IgD-negative memory B cell (primary cell): ENCODE measurements at regions not wholly inside any gene's neighbourhood (a gene's known extent, or its start where the extent isn't known, plus 50 kb on each side); places are given as distances from the start of the nearest gene placed in this dataset.

Experiments
- H3K27ac Mint-ChIP-seq, 3 donors: one replicate each; pipeline ENCODE4 v1.8.0; 2020 to 2022; ENCODE audit warnings: mild to moderate bottlenecking in 3 of 3, mixed read lengths in 3 of 3, moderate library complexity in 1 of 3
- H3K27me3 Mint-ChIP-seq: one replicate; pipeline ENCODE4 v1.8.0; 2021; ENCODE audit warnings: mixed read lengths
- H3K36me3 Mint-ChIP-seq: one replicate; pipeline ENCODE4 v1.8.0; 2020; ENCODE audit warnings: mild to moderate bottlenecking, mixed read lengths
- H3K4me1 Mint-ChIP-seq, 3 donors: one replicate each; pipeline ENCODE4 v1.8.0; 2020 to 2022; ENCODE audit warnings: mixed read lengths in 3 of 3, mild to moderate bottlenecking in 1 of 3
- H3K4me3 Mint-ChIP-seq, 4 donors: one replicate each; pipeline ENCODE4 v1.8.0; 2020 to 2022; ENCODE audit warnings: mild to moderate bottlenecking in 4 of 4, mixed read lengths in 4 of 4, moderate library complexity in 3 of 4
- H3K9me3 Mint-ChIP-seq, 3 donors: one replicate each; pipeline ENCODE4 v1.8.0; 2020 to 2021; ENCODE audit warnings: mixed read lengths in 3 of 3, mild to moderate bottlenecking in 1 of 3

GRCh38 chr4:55736605-55737183 is 82.9 kb upstream of the EXOC1L start:
- peaks cover 15% of the 10 kb centered on the region for H3K27me3 Mint-ChIP-seq
- peaks cover 0 to 2% (median 0%) of the 10 kb centered on the region in 3 donors for H3K4me1 Mint-ChIP-seq
- peak overlapping the region in 1 of 3 donors; percentile 41 for H3K27ac Mint-ChIP-seq

GRCh38 chr4:55742655-55743202 is 76.9 kb upstream of the EXOC1L start:
- Mint-ChIP-seq H3K4me1 (no peaks in the 10 kb centered on the region), H3K27ac (no peak overlapping the region), H3K4me3 (no peak overlapping the region), H3K27me3 (peaks cover 4% of the 10 kb centered on the region), H3K36me3 (no peaks in the 10 kb centered on the region), H3K9me3 (no peaks in the 10 kb centered on the region)

More at GRCh38 chr4:55736605-55737183, 82.9 kb upstream of the EXOC1L start:
- Mint-ChIP-seq H3K36me3 (no peaks in the 10 kb centered on the region), H3K4me3 (no peak overlapping the region), H3K9me3 (no peaks in the 10 kb centered on the region)

- Mint-ChIP-seq H3K36me3 (no peaks in the 10 kb centered on the region), H3K9me3 (no peaks in the 10 kb centered on the region), H3K4me1 (peaks cover 0 to 1% (median 0%) of the 10 kb centered on the region in 3 donors), H3K27ac (no peak overlapping the region), H3K27me3 (peaks cover 4% of the 10 kb centered on the region), H3K4me3 (no peak overlapping the region)
Measured at GRCh38 chr4:55744369-55744768, 75.2 kb upstream of the EXOC1L start.

- Mint-ChIP-seq H3K27me3 (peaks cover 4% of the 10 kb centered on the region), H3K9me3 (no peaks in the 10 kb centered on the region), H3K4me1 (peaks cover 0 to 1% (median 0%) of the 10 kb centered on the region in 3 donors), H3K36me3 (no peaks in the 10 kb centered on the region), H3K4me3 (no peak overlapping the region), H3K27ac (no peak overlapping the region)
Measured at GRCh38 chr4:55745014-55745413, 74.6 kb upstream of the EXOC1L start.

- H3K4me3 Mint-ChIP-seq = no peak overlapping the region
- no peaks in the 10 kb centered on the region for H3K36me3 Mint-ChIP-seq
- H3K27ac Mint-ChIP-seq = no peak overlapping the region
- H3K9me3 Mint-ChIP-seq = no peaks in the 10 kb centered on the region
- peaks cover 4% of the 10 kb centered on the region for H3K27me3 Mint-ChIP-seq
- peaks cover 0 to 1% (median 1%) of the 10 kb centered on the region in 3 donors for H3K4me1 Mint-ChIP-seq
Measured at GRCh38 chr4:55747793-55748192, 71.8 kb upstream of the EXOC1L start.

GRCh38 chr4:55749666-55750065 is 69.9 kb upstream of the EXOC1L start:
- Mint-ChIP-seq H3K4me1 (peaks cover 0 to 2% (median 1%) of the 10 kb centered on the region in 3 donors), H3K27ac (no peak overlapping the region), H3K36me3 (no peaks in the 10 kb centered on the region), H3K4me3 (no peak overlapping the region), H3K9me3 (no peaks in the 10 kb centered on the region), H3K27me3 (peaks cover 4% of the 10 kb centered on the region)

GRCh38 chr4:55752810-55753209 is 66.8 kb upstream of the EXOC1L start:
- H3K36me3 Mint-ChIP-seq = no peaks in the 10 kb centered on the region
- no peaks in the 10 kb centered on the region for H3K9me3 Mint-ChIP-seq
- H3K27me3 Mint-ChIP-seq = peaks cover 1% of the 10 kb centered on the region
- H3K27ac Mint-ChIP-seq = no peak overlapping the region
- peaks cover 0 to 2% (median 1%) of the 10 kb centered on the region in 3 donors for H3K4me1 Mint-ChIP-seq
- no peak overlapping the region for H3K4me3 Mint-ChIP-seq

- H3K4me3 Mint-ChIP-seq = no peak overlapping the region
- no peaks in the 10 kb centered on the region for H3K36me3 Mint-ChIP-seq
- no peak overlapping the region for H3K27ac Mint-ChIP-seq
Measured at GRCh38 chr4:55753856-55754255, 65.7 kb upstream of the EXOC1L start.

GRCh38 chr4:55754754-55755350 is 64.7 kb upstream of the EXOC1L start:
- peaks cover 0 to 2% (median 0%) of the 10 kb centered on the region in 3 donors for H3K4me1 Mint-ChIP-seq
- H3K4me3 Mint-ChIP-seq = no peak overlapping the region
- H3K36me3 Mint-ChIP-seq = peaks cover 2% of the 10 kb centered on the region
- H3K27me3 Mint-ChIP-seq = peaks cover 1% of the 10 kb centered on the region
- no peaks in the 10 kb centered on the region for H3K9me3 Mint-ChIP-seq
- H3K27ac Mint-ChIP-seq = no peak overlapping the region

More at GRCh38 chr4:55753856-55754255, 65.7 kb upstream of the EXOC1L start:
- peaks cover 0 to 2% (median 0%) of the 10 kb centered on the region in 3 donors for H3K4me1 Mint-ChIP-seq
- H3K9me3 Mint-ChIP-seq = no peaks in the 10 kb centered on the region
- peaks cover 1% of the 10 kb centered on the region for H3K27me3 Mint-ChIP-seq

GRCh38 chr4:55756208-55756607 is 63.4 kb upstream of the EXOC1L start:
- peaks cover 1% of the 10 kb centered on the region for H3K27me3 Mint-ChIP-seq
- no peaks in the 10 kb centered on the region for H3K9me3 Mint-ChIP-seq
- no peak overlapping the region for H3K27ac Mint-ChIP-seq
- H3K36me3 Mint-ChIP-seq = peaks cover 2% of the 10 kb centered on the region
- H3K4me3 Mint-ChIP-seq = no peak overlapping the region
- peaks cover 0 to 2% (median 0%) of the 10 kb centered on the region in 3 donors for H3K4me1 Mint-ChIP-seq

GRCh38 chr4:55757356-55757952 is 62.1 kb upstream of the EXOC1L start:
- Mint-ChIP-seq H3K27ac (no peak overlapping the region), H3K27me3 (no peaks in the 10 kb centered on the region), H3K4me1 (peaks cover 0 to 2% (median 0%) of the 10 kb centered on the region in 3 donors), H3K4me3 (no peak overlapping the region), H3K36me3 (peaks cover 2% of the 10 kb centered on the region), H3K9me3 (no peaks in the 10 kb centered on the region)

- peaks cover 2% of the 10 kb centered on the region for H3K36me3 Mint-ChIP-seq
Measured at GRCh38 chr4:55758066-55758465, 61.5 kb upstream of the EXOC1L start.

GRCh38 chr4:55758570-55758969 is 61.0 kb upstream of the EXOC1L start:
- Mint-ChIP-seq H3K27me3 (no peaks in the 10 kb centered on the region), H3K27ac (no peak overlapping the region), H3K4me1 (no peaks in the 10 kb centered on the region), H3K4me3 (no peak overlapping the region), H3K36me3 (peaks cover 2% of the 10 kb centered on the region), H3K9me3 (no peaks in the 10 kb centered on the region)

More at GRCh38 chr4:55758066-55758465, 61.5 kb upstream of the EXOC1L start:
- H3K4me3 Mint-ChIP-seq = no peak overlapping the region
- no peak overlapping the region for H3K27ac Mint-ChIP-seq
- no peaks in the 10 kb centered on the region for H3K27me3 Mint-ChIP-seq
- no peaks in the 10 kb centered on the region for H3K4me1 Mint-ChIP-seq
- H3K9me3 Mint-ChIP-seq = no peaks in the 10 kb centered on the region

- H3K27ac Mint-ChIP-seq = no peak overlapping the region
- peaks cover 0 to 1% (median 0%) of the 10 kb centered on the region in 3 donors for H3K9me3 Mint-ChIP-seq
- peaks cover 2% of the 10 kb centered on the region for H3K36me3 Mint-ChIP-seq
- H3K4me1 Mint-ChIP-seq = peaks cover 0 to 1% (median 0%) of the 10 kb centered on the region in 3 donors
- H3K27me3 Mint-ChIP-seq = peaks cover 9% of the 10 kb centered on the region
- H3K4me3 Mint-ChIP-seq = no peak overlapping the region
Measured at GRCh38 chr4:55762819-55763218, 56.8 kb upstream of the EXOC1L start.

- Mint-ChIP-seq H3K9me3 (peaks cover 0 to 1% (median 0%) of the 10 kb centered on the region in 3 donors), H3K4me1 (peaks cover 0 to 1% (median 0%) of the 10 kb centered on the region in 3 donors), H3K36me3 (peaks cover 2% of the 10 kb centered on the region), H3K4me3 (peak overlapping the region in 1 of 4 donors; percentile 20), H3K27ac (no peak overlapping the region), H3K27me3 (peaks cover 9% of the 10 kb centered on the region)
Measured at GRCh38 chr4:55763996-55764395, 55.6 kb upstream of the EXOC1L start.
